Uterus (tissue), 3 donors: ENCODE measurements at regions not wholly inside any gene's neighbourhood (a gene's known extent, or its start where the extent isn't known, plus 50 kb on each side); places are given as distances from the start of the nearest gene placed in this dataset.

Experiments used
- DNase-seq, 2 donors: peaks; one replicate each; pipeline ENCODE4 v3.0.0-alpha.2; 2019 to 2020
- H3K27ac ChIP-seq, 2 donors: fragments of 200-600 bp; sonication (generic); 1 replicate in 1 of 2; 2 replicates in 1 of 2; pipeline ENCODE4 v1.5.1; 2016 to 2018
- H3K27me3 ChIP-seq, 2 donors: fragments of 200-600 bp; sonication (generic); one replicate each; pipeline ENCODE4 v1.5.1; 2018 to 2019; ENCODE audit warnings: control low read depth in 1 of 2
- H3K36me3 ChIP-seq, 2 donors: fragments of 200-600 bp; sonication (generic); one replicate each; pipeline ENCODE4 v1.5.1; 2019; ENCODE audit warnings: control low read depth in 1 of 2
- H3K4me1 ChIP-seq, 2 donors: fragments of 200-600 bp; sonication (generic); one replicate each; pipeline ENCODE4 v1.5.1; 2018 to 2019; ENCODE audit warnings: control low read depth in 1 of 2
- H3K4me3 ChIP-seq, 2 donors: fragments of 200-600 bp; sonication (generic); 1 replicate in 1 of 2; 2 replicates in 1 of 2; pipeline ENCODE4 v1.5.1; 2018 to 2019; ENCODE audit warnings: mild to moderate bottlenecking in 1 of 2
- H3K9me3 ChIP-seq, 2 donors: fragments of 200-600 bp; sonication (generic); one replicate each; pipeline ENCODE4 v1.5.1; 2019; ENCODE audit warnings: control low read depth in 1 of 2
- CTCF ChIP-seq, 4 experiments: fragments of 200-600 bp in 2 of 4; fragments of 450-650 bp in 2 of 4; sonication (generic) in 2 of 4; IDR thresholded peaks; one replicate each; pipeline ENCODE4 v1.5.1; 2016 to 2019; ENCODE audit warnings: antibody characterized with exemption in 4 of 4, mild to moderate bottlenecking in 2 of 4, moderate library complexity in 1 of 4
- POLR2A ChIP-seq, 2 donors: fragments of 450-650 bp; IDR thresholded peaks; one replicate each; pipeline ENCODE4 v1.6.1; 2016; ENCODE audit warnings: antibody characterized with exemption in 2 of 2, mild to moderate bottlenecking in 1 of 2, moderate library complexity in 1 of 2
- intact Hi-C: fragments of 100-400 bp; cut with DNase I; formaldehyde crosslinking; loops from one replicate; pipeline ENCODE4 v1.15.1; 2023; ENCODE audit warnings: low total_unique reads
- donor health status: DM: yes; HTN: yes; CAD: no.

- no peak for DNase-seq
- TF ChIP-seq POLR2A (IDR thresholded peaks at IDR 0.05): no peak
- TF ChIP-seq CTCF (IDR thresholded peaks at IDR 0.05): no peak
- Histone ChIP-seq H3K27me3 (no peaks in the 10 kb centered on the region), H3K27ac (no peak overlapping the region), H3K9me3 (no peaks in the 10 kb centered on the region), H3K4me3 (no peak overlapping the region), H3K4me1 (no peaks in the 10 kb centered on the region), H3K36me3 (no peaks in the 10 kb centered on the region)
- intact Hi-C loops: no loop called here
Observed at GRCh38 chr4:114383067-114383466, 215.5 kb upstream of the UGT8 start.

GRCh38 chr4:114383721-114384120, 214.9 kb upstream of the UGT8 start:
- H3K4me3 ChIP-seq: no peak overlapping the region
- TF ChIP-seq CTCF (IDR thresholded peaks at IDR 0.05): no peak
- no peak for TF ChIP-seq POLR2A (IDR thresholded peaks at IDR 0.05)
- H3K4me1 ChIP-seq: no peaks in the 10 kb centered on the region
- no peaks in the 10 kb centered on the region for H3K27me3 ChIP-seq
- H3K36me3 ChIP-seq: no peaks in the 10 kb centered on the region
- DNase-seq: no peak
- H3K27ac ChIP-seq: no peak overlapping the region
- no peaks in the 10 kb centered on the region for H3K9me3 ChIP-seq
- intact Hi-C loops: no loop called here

GRCh38 chr4:114384629-114385028, 214.0 kb upstream of the UGT8 start:
- intact Hi-C loops: no loop called here
- Histone ChIP-seq H3K4me3 (no peak overlapping the region), H3K4me1 (no peaks in the 10 kb centered on the region), H3K27ac (no peak overlapping the region), H3K36me3 (no peaks in the 10 kb centered on the region), H3K9me3 (no peaks in the 10 kb centered on the region), H3K27me3 (no peaks in the 10 kb centered on the region)
- no peak for TF ChIP-seq POLR2A (IDR thresholded peaks at IDR 0.05)
- peak in 1 of 4 experiments; percentile 15 for TF ChIP-seq CTCF (IDR thresholded peaks at IDR 0.05)
- no peak for DNase-seq

- H3K27me3 ChIP-seq: no peaks in the 10 kb centered on the region
- TF ChIP-seq POLR2A (IDR thresholded peaks at IDR 0.05) (no peak), CTCF (IDR thresholded peaks at IDR 0.05) (no peak)
- no peak for DNase-seq
- no peak overlapping the region for H3K27ac ChIP-seq
- no peaks in the 10 kb centered on the region for H3K4me1 ChIP-seq
- H3K36me3 ChIP-seq: no peaks in the 10 kb centered on the region
- intact Hi-C loops: no loop called here
- no peaks in the 10 kb centered on the region for H3K9me3 ChIP-seq
- no peak overlapping the region for H3K4me3 ChIP-seq
Observed at GRCh38 chr4:114385195-114385985, 213.2 kb upstream of the UGT8 start.

GRCh38 chr4:114386637-114387233, 211.9 kb upstream of the UGT8 start:
- TF ChIP-seq CTCF (IDR thresholded peaks at IDR 0.05) (peak; percentile 27 to 56 (median 38)), POLR2A (IDR thresholded peaks at IDR 0.05) (no peak)
- intact Hi-C loops: no loop called here

More at GRCh38 chr4:114386637-114387233, 211.9 kb upstream of the UGT8 start:
- no peaks in the 10 kb centered on the region for H3K9me3 ChIP-seq
- no peaks in the 10 kb centered on the region for H3K27me3 ChIP-seq
- no peak overlapping the region for H3K4me3 ChIP-seq
- no peaks in the 10 kb centered on the region for H3K36me3 ChIP-seq
- no peaks in the 10 kb centered on the region for H3K4me1 ChIP-seq
- no peak overlapping the region for H3K27ac ChIP-seq
- DNase-seq: no peak
